ENCODE measurements at regions not wholly inside any gene's neighbourhood (a gene's known extent, or its start where the extent isn't known, plus 50 kb on each side); places are given as distances from the start of the nearest gene placed in this dataset.

- TF ChIP-seq CHD1 (IDR thresholded peaks at IDR 0.05; ENCODE audit: low read depth, low read length) (no peak), POLR2A (IDR thresholded peaks at IDR 0.05; ENCODE audit: low read depth, low read length) (no peak), CTCF (conservative IDR thresholded peaks at IDR 0.05; ENCODE audit: low read depth, low read length) (no peak), BHLHE40 (IDR thresholded peaks at IDR 0.05; ENCODE audit: low read depth, low read length) (no peak), RAD21 (IDR thresholded peaks at IDR 0.05; ENCODE audit: low read length) (no peak), MXI1 (IDR thresholded peaks at IDR 0.05; ENCODE audit: borderline replicate concordance, low read depth, low read length) (no peak), RFX5 (IDR thresholded peaks at IDR 0.05; ENCODE audit: low read depth, low read length) (no peak), SMC3 (IDR thresholded peaks at IDR 0.05; ENCODE audit: low read depth, low read length) (no peak), CEBPB (IDR thresholded peaks at IDR 0.05; ENCODE audit: low read depth, low read length) (no peak), MAZ (IDR thresholded peaks at IDR 0.05; ENCODE audit: borderline replicate concordance, low read depth, low read length) (no peak), USF2 (IDR thresholded peaks at IDR 0.05; ENCODE audit: low read depth, low read length) (no peak), ELK1 (IDR thresholded peaks at IDR 0.05; ENCODE audit: borderline replicate concordance, low read depth, low read length) (no peak)
These were observed 513.6 kb downstream of the ANXA1 start for GRCh38 chr9:73665253-73665652.

Data from IMR-90 (cell line).